NCI-H510A (cell line): ENCODE measurements at regions not wholly inside any gene's neighbourhood (a gene's known extent, or its start where the extent isn't known, plus 50 kb on each side); places are given as distances from the start of the nearest gene placed in this dataset.
"Not testable (repeated sequence)": the region's sequence is repeated elsewhere in the genome, so short reads cannot be mapped to it uniquely, and the experiment has no call there.

ENCODE experiments used
- DNase-seq: peaks from one replicate; lab custom pipeline; 2025; lab: John Stamatoyannopoulos, UW

GRCh38 chrX:120718969-120719368 lies 89.1 kb upstream of the C1GALT1C1 start:
- no peak for DNase-seq

- not testable (repeated sequence) for DNase-seq
These were observed 72.5 kb upstream of the C1GALT1C1 start for GRCh38 chrX:120702337-120702736.

- DNase-seq = no peak
These were observed 67.2 kb upstream of the C1GALT1C1 start for GRCh38 chrX:120697053-120697452.

- no peak for DNase-seq
These were observed 62.5 kb upstream of the C1GALT1C1 start for GRCh38 chrX:120692319-120692718.

GRCh38 chrX:120690941-120691340 lies 61.1 kb upstream of the C1GALT1C1 start:
- DNase-seq = no peak

- DNase-seq = no peak
These were observed 60.5 kb upstream of the C1GALT1C1 start for GRCh38 chrX:120690344-120690743.

- no peak for DNase-seq
These were observed 50.2 kb upstream of the C1GALT1C1 start for GRCh38 chrX:120680090-120680489.
